Heart left ventricle (tissue), 16 donors: ENCODE measurements at regions not wholly inside any gene's neighbourhood (a gene's known extent, or its start where the extent isn't known, plus 50 kb on each side); places are given as distances from the start of the nearest gene placed in this dataset.

ENCODE experiments used
- ATAC-seq, 4 donors: fragments of 200-7000 bp; cut with Tn5 transposase; one replicate each; pipeline ENCODE4 v1.9.1; 2020 to 2022; ENCODE audit warnings: moderate library complexity in 4 of 4, mild to moderate bottlenecking in 3 of 4, moderate number of reproducible peaks in 1 of 4
- DNase-seq, 5 donors: peaks; one replicate each; pipeline ENCODE4 v3.0.0-alpha.2; 2020
- H3K27ac ChIP-seq, 12 donors: fragments of 200-600 bp; sonication (generic) in 4 of 12; one replicate each; pipeline versions ENCODE4 v1.5.0 to v1.8.0; 2016 to 2022; ENCODE audit warnings: mild to moderate bottlenecking in 2 of 12
- H3K27me3 ChIP-seq, 9 donors: fragments of 200-600 bp; sonication (generic) in 2 of 9; one replicate each; pipeline versions ENCODE4 v1.5.1 to v1.8.0; 2016 to 2022; ENCODE audit warnings: mild to moderate bottlenecking in 3 of 9
- H3K36me3 ChIP-seq, 9 donors: fragments of 200-600 bp; sonication (generic) in 2 of 9; one replicate each; pipeline versions ENCODE4 v1.5.0 to v1.8.0; 2018 to 2022; ENCODE audit warnings: mild to moderate bottlenecking in 2 of 9
- H3K4me1 ChIP-seq, 12 donors: fragments of 200-600 bp; sonication (generic) in 4 of 12; one replicate each; pipeline versions ENCODE4 v1.5.0 to v1.8.0; 2016 to 2022; ENCODE audit warnings: mild to moderate bottlenecking in 3 of 12
- H3K4me3 ChIP-seq, 12 donors: fragments of 200-600 bp; sonication (generic) in 4 of 12; one replicate each; pipeline versions ENCODE4 v1.5.0 to v1.8.0; 2017 to 2022; ENCODE audit warnings: mild to moderate bottlenecking in 9 of 12, moderate library complexity in 4 of 12
- H3K9me3 ChIP-seq, 12 donors: fragments of 200-600 bp; sonication (generic) in 4 of 12; one replicate each; pipeline versions ENCODE4 v1.5.0 to v1.8.0; 2016 to 2022; ENCODE audit warnings: mild to moderate bottlenecking in 1 of 12
- POLR2A ChIP-seq, 2 donors: fragments of 450-650 bp; IDR thresholded peaks; one replicate each; pipeline ENCODE4 v1.6.1; 2017; ENCODE audit warnings: antibody characterized with exemption in 2 of 2, mild to moderate bottlenecking in 2 of 2, moderate library complexity in 2 of 2
- WGBS, 4 donors: extraction: QIAGEN DNeasy Blood & Tissue Kit in 2 of 4; methylation state at CpG; one replicate each; pipeline versions ENCODE4 v1.1.5 to v1.1.7; 2013 to 2018; 5-methylcytosine and 5-hydroxymethylcytosine counted together
- intact Hi-C, 10 donors: fragments of 100-400 bp; cut with DNase I; formaldehyde crosslinking; loops; one replicate each; pipeline versions ENCODE4 v1.11.1 to v1.14.2; 2022
- TF ChIP-seq, protein P1 (sequence below), 12 donors: fragments of 200-600 bp; sonication (generic) in 4 of 12; IDR thresholded peaks; one replicate each; pipeline versions ENCODE4 v1.5.0 to v1.8.0; 2018 to 2022; ENCODE audit warnings: antibody characterized with exemption in 12 of 12, mild to moderate bottlenecking in 5 of 12
- donor health status: ischemic (EF 13 %, LVEDD 7.1; RV severe dilation, severe dysfunction).
- donor health status: healthy with polysubstance abuse.
- donor health status: DM: no; HTN: yes; CAD: no.
- donor health status: DM: no; HTN: no; CAD: no.
- donor health status: ischemic (EF 25% LVEDD 6.9; RV normal size, moderate dysfunction).
- donor health status: ischemic (EF 25% LVEDD 5.7; RV mildly dilated, moderate dysfunction).
- donor health status: healthy.
- donor health status: DM: yes; HTN: yes; CAD: no.
- donor health status: ischemic (EF 35%, LVEDD 5.7; RV mildly dilated, moderate dysfunction).
- donor health status: nonischemic (EF 11% LVEDD 7.7; RV severe dilation, severe dysfunction).
- donor health status: DM: yes; HTN: yes; CAD: no.
- donor health status: PGD.
- donor health status: ischemic (EF 29% LVEDD 5.4; RV normal size, mild dysfunction).
- donor health status: nonischemic (EF 23%, LVEDD 6.1; RV moderate dilation, normal function).

DNA sequence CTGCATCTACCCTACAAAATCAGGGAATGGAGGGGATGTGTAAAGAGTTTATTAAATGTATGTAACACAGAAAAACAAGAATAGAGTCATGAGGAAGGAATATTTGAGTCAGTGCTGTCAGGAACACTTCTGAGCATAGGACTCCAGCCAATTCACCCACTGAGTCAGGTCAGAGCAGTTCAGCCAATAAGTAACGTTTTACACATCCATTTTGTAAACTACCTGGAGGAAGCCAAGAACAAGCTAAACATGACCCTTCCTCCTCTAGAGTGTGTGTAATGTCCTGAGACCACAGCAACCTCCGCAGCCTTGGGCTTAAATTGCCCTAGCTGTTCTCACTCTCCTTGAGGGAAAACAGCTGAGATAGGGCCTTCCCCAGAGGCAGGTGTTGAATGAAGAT is 691.5 kb upstream of the LRRN3 start:
- H3K4me1 ChIP-seq = no peaks in the 10 kb centered on the region
- no peaks in the 10 kb centered on the region for H3K9me3 ChIP-seq
- TF ChIP-seq, protein P1, sequence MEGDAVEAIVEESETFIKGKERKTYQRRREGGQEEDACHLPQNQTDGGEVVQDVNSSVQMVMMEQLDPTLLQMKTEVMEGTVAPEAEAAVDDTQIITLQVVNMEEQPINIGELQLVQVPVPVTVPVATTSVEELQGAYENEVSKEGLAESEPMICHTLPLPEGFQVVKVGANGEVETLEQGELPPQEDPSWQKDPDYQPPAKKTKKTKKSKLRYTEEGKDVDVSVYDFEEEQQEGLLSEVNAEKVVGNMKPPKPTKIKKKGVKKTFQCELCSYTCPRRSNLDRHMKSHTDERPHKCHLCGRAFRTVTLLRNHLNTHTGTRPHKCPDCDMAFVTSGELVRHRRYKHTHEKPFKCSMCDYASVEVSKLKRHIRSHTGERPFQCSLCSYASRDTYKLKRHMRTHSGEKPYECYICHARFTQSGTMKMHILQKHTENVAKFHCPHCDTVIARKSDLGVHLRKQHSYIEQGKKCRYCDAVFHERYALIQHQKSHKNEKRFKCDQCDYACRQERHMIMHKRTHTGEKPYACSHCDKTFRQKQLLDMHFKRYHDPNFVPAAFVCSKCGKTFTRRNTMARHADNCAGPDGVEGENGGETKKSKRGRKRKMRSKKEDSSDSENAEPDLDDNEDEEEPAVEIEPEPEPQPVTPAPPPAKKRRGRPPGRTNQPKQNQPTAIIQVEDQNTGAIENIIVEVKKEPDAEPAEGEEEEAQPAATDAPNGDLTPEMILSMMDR (IDR thresholded peaks at IDR 0.05) = no peak
- TF ChIP-seq POLR2A (IDR thresholded peaks at IDR 0.05) = no peak
- DNase-seq = no peak
- ATAC-seq = no peak
- 59 to 77% (median 68%) methylated on average over 2 of the region's 2 CpGs for WGBS, 4 donors
- no peak overlapping the region for H3K27ac ChIP-seq
- H3K36me3 ChIP-seq = no peaks in the 10 kb centered on the region
- H3K27me3 ChIP-seq = no peaks in the 10 kb centered on the region
- H3K4me3 ChIP-seq = no peak overlapping the region
- intact Hi-C loops = loop anchor here in 1 of 10 donors (10.0 kb wide), 1 partner anchor 55 kb away; no protein-coding TSS in a partner anchor

- intact Hi-C loops = loop anchor here in 1 of 10 donors (10.0 kb wide), 1 partner anchor 66 kb away; no protein-coding TSS in a partner anchor
- Histone ChIP-seq H3K27ac (no peak overlapping the region), H3K27me3 (no peaks in the 10 kb centered on the region), H3K4me3 (no peak overlapping the region), H3K4me1 (no peaks in the 10 kb centered on the region), H3K9me3 (no peaks in the 10 kb centered on the region), H3K36me3 (no peaks in the 10 kb centered on the region)
- no peak for DNase-seq
- no peak for TF ChIP-seq POLR2A (IDR thresholded peaks at IDR 0.05)
- TF ChIP-seq, protein P1 (IDR thresholded peaks at IDR 0.05) = no peak
- 34 to 46% (median 40%) methylated on average over 2 of the region's 2 CpGs for WGBS, 4 donors
- no peak for ATAC-seq
Observed at GRCh38 chr7:110400411-110400810, 690.5 kb upstream of the LRRN3 start.

GRCh38 chr7:110407242-110407641 is 683.7 kb upstream of the LRRN3 start:
- DNase-seq (no peak), ATAC-seq (no peak)
- no peak for TF ChIP-seq POLR2A (IDR thresholded peaks at IDR 0.05)
- TF ChIP-seq, protein P1 (IDR thresholded peaks at IDR 0.05) = no peak
- Histone ChIP-seq H3K4me1 (no peaks in the 10 kb centered on the region), H3K4me3 (no peak overlapping the region), H3K36me3 (no peaks in the 10 kb centered on the region), H3K27ac (no peak overlapping the region), H3K9me3 (peaks cover 0 to 10% (median 0%) of the 10 kb centered on the region in 12 donors), H3K27me3 (no peaks in the 10 kb centered on the region)
- intact Hi-C loops = loop anchor here in 1 of 10 donors (10.0 kb wide), 1 partner anchor 72 kb away; no protein-coding TSS in a partner anchor
- WGBS, 4 donors = 74 to 85% (median 76%) methylated on average over 3 of the region's 3 CpGs

- DNase-seq (no peak), ATAC-seq (no peak)
- Histone ChIP-seq H3K9me3 (peaks cover 0 to 10% (median 0%) of the 10 kb centered on the region in 12 donors), H3K4me1 (no peaks in the 10 kb centered on the region), H3K27ac (no peak overlapping the region), H3K4me3 (no peak overlapping the region), H3K36me3 (no peaks in the 10 kb centered on the region), H3K27me3 (no peaks in the 10 kb centered on the region)
- 2 to 93% (median 43%) methylated on average over 1 of the region's 1 CpG for WGBS, 4 donors
- intact Hi-C loops = loop anchor here in 1 of 10 donors (10.0 kb wide), 1 partner anchor 73 kb away; no protein-coding TSS in a partner anchor
- TF ChIP-seq, protein P1 (IDR thresholded peaks at IDR 0.05) = no peak
- no peak for TF ChIP-seq POLR2A (IDR thresholded peaks at IDR 0.05)
Observed at GRCh38 chr7:110407706-110408105, 683.2 kb upstream of the LRRN3 start.
